Thyroid gland (tissue), 4 donors: ENCODE measurements at regions not wholly inside any gene's neighbourhood (a gene's known extent, or its start where the extent isn't known, plus 50 kb on each side); places are given as distances from the start of the nearest gene placed in this dataset.

Source experiments
- POLR2A ChIP-seq, 2 donors: fragments of 450-650 bp; IDR thresholded peaks; one replicate each; pipeline ENCODE4 v1.6.1; 2017; ENCODE audit warnings: antibody characterized with exemption in 2 of 2, mild to moderate bottlenecking in 2 of 2, moderate library complexity in 1 of 2
- TF ChIP-seq, protein P1 (sequence below), 6 experiments: fragments of 200-600 bp in 3 of 6; fragments of 450-650 bp in 3 of 6; sonication (generic) in 3 of 6; IDR thresholded peaks; one replicate each; pipeline ENCODE4 v1.5.1; 2016 to 2019; ENCODE audit warnings: antibody characterized with exemption in 6 of 6, mild to moderate bottlenecking in 2 of 6, inconsistent platforms in 1 of 6, moderate library complexity in 1 of 6

DNA sequence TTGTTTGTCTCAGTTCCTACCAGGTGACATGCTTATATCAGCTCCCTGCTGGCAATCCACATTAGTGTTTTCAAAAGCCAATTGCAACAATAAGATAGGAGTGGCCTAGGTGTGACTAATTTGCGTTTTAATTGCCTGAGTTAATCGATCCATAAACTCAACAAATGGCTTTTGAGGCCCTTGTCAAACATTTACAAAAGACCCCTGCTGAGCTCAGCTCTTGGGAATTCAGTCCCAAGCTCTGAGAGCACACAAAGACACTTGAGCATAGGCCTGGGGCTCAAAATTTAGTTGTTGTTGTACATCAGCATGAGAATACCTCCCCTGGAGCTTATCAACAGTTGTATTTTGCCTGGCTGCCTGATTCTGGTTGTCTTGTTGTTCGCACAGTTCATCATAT is 1134.4 kb upstream of the TSPY4 start:
- TF ChIP-seq, protein P1, sequence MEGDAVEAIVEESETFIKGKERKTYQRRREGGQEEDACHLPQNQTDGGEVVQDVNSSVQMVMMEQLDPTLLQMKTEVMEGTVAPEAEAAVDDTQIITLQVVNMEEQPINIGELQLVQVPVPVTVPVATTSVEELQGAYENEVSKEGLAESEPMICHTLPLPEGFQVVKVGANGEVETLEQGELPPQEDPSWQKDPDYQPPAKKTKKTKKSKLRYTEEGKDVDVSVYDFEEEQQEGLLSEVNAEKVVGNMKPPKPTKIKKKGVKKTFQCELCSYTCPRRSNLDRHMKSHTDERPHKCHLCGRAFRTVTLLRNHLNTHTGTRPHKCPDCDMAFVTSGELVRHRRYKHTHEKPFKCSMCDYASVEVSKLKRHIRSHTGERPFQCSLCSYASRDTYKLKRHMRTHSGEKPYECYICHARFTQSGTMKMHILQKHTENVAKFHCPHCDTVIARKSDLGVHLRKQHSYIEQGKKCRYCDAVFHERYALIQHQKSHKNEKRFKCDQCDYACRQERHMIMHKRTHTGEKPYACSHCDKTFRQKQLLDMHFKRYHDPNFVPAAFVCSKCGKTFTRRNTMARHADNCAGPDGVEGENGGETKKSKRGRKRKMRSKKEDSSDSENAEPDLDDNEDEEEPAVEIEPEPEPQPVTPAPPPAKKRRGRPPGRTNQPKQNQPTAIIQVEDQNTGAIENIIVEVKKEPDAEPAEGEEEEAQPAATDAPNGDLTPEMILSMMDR (IDR thresholded peaks at IDR 0.05) = no peak
- no peak for TF ChIP-seq POLR2A (IDR thresholded peaks at IDR 0.05)
